Mesenchymal stem cell (in vitro differentiated cells and primary cell): ENCODE measurements at regions not wholly inside any gene's neighbourhood (a gene's known extent, or its start where the extent isn't known, plus 50 kb on each side); places are given as distances from the start of the nearest gene placed in this dataset.

Experiments
- DNase-seq: peaks from one replicate; pipeline ENCODE4 v3.0.0-alpha.2; 2013
- H2AFZ ChIP-seq: one replicate; pipeline ENCODE4 v1.6.1; 2013; ENCODE audit warnings: low read depth, mild to moderate bottlenecking, control low read depth, inconsistent platforms, low read length, moderate library complexity
- H2AK5ac ChIP-seq: 2 replicates; pipeline ENCODE4 v1.6.1; 2013; ENCODE audit warnings: low read length, moderate library complexity, mild to moderate bottlenecking, inconsistent platforms; ENCODE audit not compliant: severe bottlenecking
- H2BK120ac ChIP-seq: one replicate; pipeline ENCODE4 v1.6.1; 2013; ENCODE audit warnings: low read depth, mild to moderate bottlenecking, inconsistent platforms, low read length, moderate library complexity
- H2BK12ac ChIP-seq, 2 experiments: one replicate each; pipeline ENCODE4 v1.6.1; 2013; ENCODE audit warnings: inconsistent platforms in 2 of 2, low read length in 2 of 2, mild to moderate bottlenecking in 2 of 2, moderate library complexity in 2 of 2, control low read depth in 1 of 2
- H2BK15ac ChIP-seq: one replicate; pipeline ENCODE4 v1.6.1; 2013; ENCODE audit warnings: mild to moderate bottlenecking, low read depth, inconsistent platforms; ENCODE audit not compliant: poor library complexity, severe bottlenecking
- H2BK5ac ChIP-seq: 2 replicates; pipeline ENCODE4 v1.6.1; 2013; ENCODE audit warnings: low read depth, mild to moderate bottlenecking, low read length, control low read depth, inconsistent platforms; ENCODE audit not compliant: poor library complexity, severe bottlenecking
- H3K14ac ChIP-seq, 2 experiments: one replicate each; pipeline ENCODE4 v1.6.1; 2013; ENCODE audit warnings: inconsistent platforms in 2 of 2, low read length in 2 of 2, control low read depth in 1 of 2, mild to moderate bottlenecking in 1 of 2, moderate library complexity in 1 of 2
- H3K18ac ChIP-seq, 2 experiments: one replicate each; pipeline ENCODE4 v1.6.1; 2013; ENCODE audit warnings: inconsistent platforms in 2 of 2, low read length in 2 of 2, control low read depth in 1 of 2, low read depth in 1 of 2, mild to moderate bottlenecking in 1 of 2
- H3K23ac ChIP-seq, 2 experiments: one replicate each; pipeline ENCODE4 v1.6.1; 2013; ENCODE audit warnings: inconsistent platforms in 2 of 2, low read length in 2 of 2, mild to moderate bottlenecking in 2 of 2, moderate library complexity in 2 of 2, control low read depth in 1 of 2
- H3K27ac ChIP-seq: 2 replicates; pipeline ENCODE4 v1.5.1; 2013; ENCODE audit warnings: mild to moderate bottlenecking, moderate library complexity, low read length, control low read depth, inconsistent platforms; ENCODE audit not compliant: poor library complexity, severe bottlenecking
- H3K27me3 ChIP-seq, 2 experiments: 2 replicates each; pipeline versions ENCODE4 v1.6.1 to v1.7.0; 2013; ENCODE audit warnings: low read length in 2 of 2, mild to moderate bottlenecking in 2 of 2, moderate library complexity in 2 of 2, control low read depth in 1 of 2, inconsistent platforms in 1 of 2; ENCODE audit not compliant: control insufficient read depth in 1 of 2, insufficient read depth in 1 of 2
- H3K36me3 ChIP-seq, 2 experiments: 2 replicates each; pipeline versions ENCODE4 v1.6.1 to v1.7.0; 2013; ENCODE audit warnings: low read length in 2 of 2, control low read depth in 1 of 2, inconsistent platforms in 1 of 2, low read depth in 1 of 2, mild to moderate bottlenecking in 1 of 2; ENCODE audit not compliant: insufficient read depth in 2 of 2, control insufficient read depth in 1 of 2
- H3K4ac ChIP-seq, 2 experiments: one replicate each; pipeline ENCODE4 v1.6.1; 2013; ENCODE audit warnings: inconsistent platforms in 2 of 2, low read length in 2 of 2, mild to moderate bottlenecking in 2 of 2, moderate library complexity in 2 of 2, control low read depth in 1 of 2, low read depth in 1 of 2
- H3K4me1 ChIP-seq: 2 replicates; pipeline ENCODE4 v1.6.1; 2013; ENCODE audit warnings: low read depth, low read length, control low read depth; ENCODE audit not compliant: control insufficient read depth, insufficient read depth
- H3K4me2 ChIP-seq: 2 replicates; pipeline ENCODE4 v1.6.1; 2013; ENCODE audit warnings: low read length, mild to moderate bottlenecking, inconsistent platforms; ENCODE audit not compliant: poor library complexity, severe bottlenecking
- H3K4me3 ChIP-seq, 2 experiments: 2 replicates each; pipeline versions ENCODE4 v1.5.1 to v1.7.0; 2013; ENCODE audit warnings: low read length in 2 of 2, mild to moderate bottlenecking in 2 of 2, control low read depth in 1 of 2, low read depth in 1 of 2; ENCODE audit not compliant: insufficient read depth in 1 of 2
- H3K79me1 ChIP-seq: replicated peaks from 2 replicates; pipeline ENCODE4 v1.6.1; 2013; ENCODE audit warnings: mild to moderate bottlenecking, control low read depth, low read length, inconsistent platforms; ENCODE audit not compliant: poor library complexity, severe bottlenecking
- H3K9ac ChIP-seq: 2 replicates; pipeline ENCODE4 v1.7.0; 2013; ENCODE audit warnings: mild to moderate bottlenecking, low read length, moderate library complexity
- H3K9me3 ChIP-seq: 2 replicates; pipeline ENCODE4 v1.7.0; 2013; ENCODE audit warnings: mild to moderate bottlenecking, low read length; ENCODE audit not compliant: control insufficient read depth
- H4K8ac ChIP-seq: one replicate; pipeline ENCODE4 v1.6.1; 2013; ENCODE audit warnings: inconsistent platforms, mild to moderate bottlenecking, low read length, moderate library complexity
- H4K91ac ChIP-seq: one replicate; pipeline ENCODE4 v1.6.1; 2013; ENCODE audit warnings: mild to moderate bottlenecking, low read length, inconsistent platforms
- WGBS: methylation state at CpG from one replicate; pipeline ENCODE4 v1.1.7; 2013; ENCODE audit warnings: mixed read lengths; 5-methylcytosine and 5-hydroxymethylcytosine counted together

- H3K9me3 ChIP-seq: no peaks in the 10 kb centered on the region
- H2BK120ac ChIP-seq: no peak overlapping the region
- H3K4me3 ChIP-seq: no peak overlapping the region
- H3K36me3 ChIP-seq: no peaks in the 10 kb centered on the region
- no peak overlapping the region for H2BK12ac ChIP-seq
- H4K91ac ChIP-seq: no peak overlapping the region
- H3K27ac ChIP-seq: no peak overlapping the region
- H3K9ac ChIP-seq: no peak overlapping the region
- H3K4me1 ChIP-seq: no peaks in the 10 kb centered on the region
- H2BK15ac ChIP-seq: no peak overlapping the region
- WGBS: 36% methylated on average over 1 of the region's 3 CpGs
- no peak overlapping the region for H4K8ac ChIP-seq
- DNase-seq: no peak
- no peak overlapping the region for H3K14ac ChIP-seq
- no peaks in the 10 kb centered on the region for H3K27me3 ChIP-seq
- no peak overlapping the region for H3K23ac ChIP-seq
- H3K79me1 ChIP-seq: no peaks in the 10 kb centered on the region
- no peak overlapping the region for H3K18ac ChIP-seq
- no peak overlapping the region for H3K4me2 ChIP-seq
- no peak overlapping the region for H3K4ac ChIP-seq
- H2AFZ ChIP-seq: no peak overlapping the region
- no peak overlapping the region for H2AK5ac ChIP-seq
- H2BK5ac ChIP-seq: no peak overlapping the region
Measured at GRCh38 chr6:10205120-10205519, 209.8 kb downstream of the TFAP2A start.

GRCh38 chr6:10203651-10204050, 211.2 kb downstream of the TFAP2A start:
- no peak overlapping the region for H3K4ac ChIP-seq
- H2BK12ac ChIP-seq: no peak overlapping the region
- no peaks in the 10 kb centered on the region for H3K79me1 ChIP-seq
- H3K18ac ChIP-seq: no peak overlapping the region
- H2BK5ac ChIP-seq: no peak overlapping the region
- H2AFZ ChIP-seq: no peak overlapping the region
- H2BK15ac ChIP-seq: no peak overlapping the region
- no peak overlapping the region for H4K91ac ChIP-seq
- H3K4me2 ChIP-seq: no peak overlapping the region
- no peak overlapping the region for H3K27ac ChIP-seq
- no peaks in the 10 kb centered on the region for H3K27me3 ChIP-seq
- no peaks in the 10 kb centered on the region for H3K4me1 ChIP-seq
- no peak overlapping the region for H3K4me3 ChIP-seq
- H2AK5ac ChIP-seq: no peak overlapping the region
- no peak overlapping the region for H3K14ac ChIP-seq
- no peak overlapping the region for H2BK120ac ChIP-seq
- no peak overlapping the region for H3K9ac ChIP-seq
- H3K36me3 ChIP-seq: no peaks in the 10 kb centered on the region
- DNase-seq: no peak
- H3K9me3 ChIP-seq: no peaks in the 10 kb centered on the region
- 55% methylated on average over 1 of the region's 1 CpG for WGBS
- no peak overlapping the region for H4K8ac ChIP-seq
- H3K23ac ChIP-seq: no peak overlapping the region

- no peaks in the 10 kb centered on the region for H3K9me3 ChIP-seq
- no peak overlapping the region for H4K8ac ChIP-seq
- no peak overlapping the region for H2BK5ac ChIP-seq
- no peaks in the 10 kb centered on the region for H3K79me1 ChIP-seq
- no peak for DNase-seq
- H3K4me3 ChIP-seq: no peak overlapping the region
- H2BK120ac ChIP-seq: no peak overlapping the region
- no peaks in the 10 kb centered on the region for H3K4me1 ChIP-seq
- 81% methylated on average over 3 of the region's 3 CpGs for WGBS
- H3K18ac ChIP-seq: no peak overlapping the region
- no peak overlapping the region for H3K9ac ChIP-seq
- no peak overlapping the region for H4K91ac ChIP-seq
- H2AK5ac ChIP-seq: no peak overlapping the region
- H2BK15ac ChIP-seq: no peak overlapping the region
- H3K4me2 ChIP-seq: no peak overlapping the region
- no peak overlapping the region for H3K4ac ChIP-seq
- H2AFZ ChIP-seq: no peak overlapping the region
- H3K36me3 ChIP-seq: no peaks in the 10 kb centered on the region
- no peaks in the 10 kb centered on the region for H3K27me3 ChIP-seq
- no peak overlapping the region for H3K14ac ChIP-seq
- H3K27ac ChIP-seq: no peak overlapping the region
- no peak overlapping the region for H2BK12ac ChIP-seq
- no peak overlapping the region for H3K23ac ChIP-seq
Measured at GRCh38 chr6:10202581-10202980, 212.3 kb downstream of the TFAP2A start.

- no peak overlapping the region for H2BK12ac ChIP-seq
Measured at GRCh38 chr6:10201606-10202510, 213.0 kb downstream of the TFAP2A start.

More at GRCh38 chr6:10201606-10202510, 213.0 kb downstream of the TFAP2A start:
- no peak overlapping the region for H3K23ac ChIP-seq
- H3K4me3 ChIP-seq: no peak overlapping the region
- H3K9ac ChIP-seq: no peak overlapping the region
- H3K14ac ChIP-seq: no peak overlapping the region
- no peak overlapping the region for H4K8ac ChIP-seq
- no peaks in the 10 kb centered on the region for H3K4me1 ChIP-seq
- WGBS: 86% methylated on average over 7 of the region's 8 CpGs
- no peak overlapping the region for H4K91ac ChIP-seq
- H2BK15ac ChIP-seq: no peak overlapping the region
- no peaks in the 10 kb centered on the region for H3K36me3 ChIP-seq
- H3K27me3 ChIP-seq: no peaks in the 10 kb centered on the region
- H2BK5ac ChIP-seq: no peak overlapping the region
- no peak overlapping the region for H3K4ac ChIP-seq
- no peak overlapping the region for H3K27ac ChIP-seq
- no peak overlapping the region for H2AK5ac ChIP-seq
- no peaks in the 10 kb centered on the region for H3K79me1 ChIP-seq
- no peak overlapping the region for H3K18ac ChIP-seq
- no peak overlapping the region for H3K4me2 ChIP-seq
- DNase-seq: no peak
- no peaks in the 10 kb centered on the region for H3K9me3 ChIP-seq
- no peak overlapping the region for H2BK120ac ChIP-seq
- no peak overlapping the region for H2AFZ ChIP-seq
